ENCODE measurements at regions not wholly inside any gene's neighbourhood (a gene's known extent, or its start where the extent isn't known, plus 50 kb on each side); places are given as distances from the start of the nearest gene placed in this dataset.
"Not testable (repeated sequence)": the region's sequence is repeated elsewhere in the genome, so short reads cannot be mapped to it uniquely, and the experiment has no call there.

DNA sequence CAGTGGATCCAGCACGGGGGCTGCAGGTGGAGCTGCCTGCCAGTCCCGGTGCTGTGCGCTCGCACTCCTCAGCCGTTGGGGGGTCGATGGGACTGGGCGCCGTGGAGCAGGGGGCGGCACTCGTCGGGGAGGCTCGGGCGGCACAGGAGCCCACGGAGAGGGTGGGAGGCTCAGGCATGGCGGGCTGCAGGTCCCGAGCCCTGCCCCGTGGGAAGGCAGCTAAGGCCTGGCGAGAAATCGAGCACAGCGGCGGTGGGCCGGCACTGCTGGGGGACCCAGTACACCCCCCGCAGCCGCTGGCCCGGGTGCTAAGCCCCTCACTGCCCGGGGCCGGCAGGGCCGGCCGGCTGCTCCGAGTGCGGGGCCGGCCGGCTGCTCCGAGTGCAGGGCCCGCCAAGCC, 52.3 kb upstream of the MARK1 start:
- not testable (repeated sequence) for DNase-seq (ENCODE audit: low read depth); H3K4me3 ChIP-seq (ENCODE audit: low read depth, low read length)

DNA sequence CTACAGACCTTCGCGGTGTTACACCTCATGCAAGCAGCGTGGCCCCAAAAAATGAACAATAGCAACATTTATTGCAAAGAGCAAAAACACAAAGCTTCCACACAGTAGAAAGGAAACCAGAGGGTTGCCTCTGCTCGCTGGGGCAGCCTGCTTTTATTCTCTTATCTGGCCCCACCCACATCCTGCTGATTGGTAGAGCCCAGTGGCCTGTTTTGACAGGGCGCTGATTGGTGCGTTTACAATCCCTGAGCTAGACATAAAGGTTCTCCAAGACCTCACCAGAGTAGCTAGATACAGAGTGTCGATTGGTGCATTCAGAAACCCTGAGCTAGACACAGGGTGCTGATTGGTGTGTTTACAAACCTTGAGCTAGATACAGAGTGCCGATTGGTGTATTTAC, 52.8 kb upstream of the MARK1 start:
- not testable (repeated sequence) for DNase-seq (ENCODE audit: low read depth); H3K4me3 ChIP-seq (ENCODE audit: low read depth, low read length)

DNA sequence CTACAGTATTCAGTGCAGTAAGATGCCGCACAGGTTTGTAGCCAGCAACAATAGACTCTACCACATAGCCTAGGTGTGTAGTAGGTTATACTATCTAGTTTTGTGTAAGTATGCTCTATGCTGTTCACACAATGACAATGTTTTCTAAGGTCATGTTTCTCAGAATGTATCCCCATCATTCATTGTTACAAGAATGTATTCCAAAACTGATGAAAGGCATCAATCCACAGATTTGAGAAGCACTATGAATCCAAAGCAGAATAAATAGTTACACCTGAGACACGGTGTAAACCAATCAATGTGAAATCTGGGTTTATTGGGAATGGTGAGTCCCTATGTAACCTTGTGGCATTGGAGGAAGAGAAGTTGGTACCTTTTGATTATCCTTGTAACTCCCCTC, 54.5 kb upstream of the MARK1 start:
- H3K4me3 ChIP-seq (ENCODE audit: low read depth, low read length) = no peak overlapping the region
- TF ChIP-seq, protein P1, sequence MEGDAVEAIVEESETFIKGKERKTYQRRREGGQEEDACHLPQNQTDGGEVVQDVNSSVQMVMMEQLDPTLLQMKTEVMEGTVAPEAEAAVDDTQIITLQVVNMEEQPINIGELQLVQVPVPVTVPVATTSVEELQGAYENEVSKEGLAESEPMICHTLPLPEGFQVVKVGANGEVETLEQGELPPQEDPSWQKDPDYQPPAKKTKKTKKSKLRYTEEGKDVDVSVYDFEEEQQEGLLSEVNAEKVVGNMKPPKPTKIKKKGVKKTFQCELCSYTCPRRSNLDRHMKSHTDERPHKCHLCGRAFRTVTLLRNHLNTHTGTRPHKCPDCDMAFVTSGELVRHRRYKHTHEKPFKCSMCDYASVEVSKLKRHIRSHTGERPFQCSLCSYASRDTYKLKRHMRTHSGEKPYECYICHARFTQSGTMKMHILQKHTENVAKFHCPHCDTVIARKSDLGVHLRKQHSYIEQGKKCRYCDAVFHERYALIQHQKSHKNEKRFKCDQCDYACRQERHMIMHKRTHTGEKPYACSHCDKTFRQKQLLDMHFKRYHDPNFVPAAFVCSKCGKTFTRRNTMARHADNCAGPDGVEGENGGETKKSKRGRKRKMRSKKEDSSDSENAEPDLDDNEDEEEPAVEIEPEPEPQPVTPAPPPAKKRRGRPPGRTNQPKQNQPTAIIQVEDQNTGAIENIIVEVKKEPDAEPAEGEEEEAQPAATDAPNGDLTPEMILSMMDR (IDR thresholded peaks at IDR 0.05; ENCODE audit: insufficient read depth, low read length) = no peak
- no peak for DNase-seq (ENCODE audit: low read depth)

DNA sequence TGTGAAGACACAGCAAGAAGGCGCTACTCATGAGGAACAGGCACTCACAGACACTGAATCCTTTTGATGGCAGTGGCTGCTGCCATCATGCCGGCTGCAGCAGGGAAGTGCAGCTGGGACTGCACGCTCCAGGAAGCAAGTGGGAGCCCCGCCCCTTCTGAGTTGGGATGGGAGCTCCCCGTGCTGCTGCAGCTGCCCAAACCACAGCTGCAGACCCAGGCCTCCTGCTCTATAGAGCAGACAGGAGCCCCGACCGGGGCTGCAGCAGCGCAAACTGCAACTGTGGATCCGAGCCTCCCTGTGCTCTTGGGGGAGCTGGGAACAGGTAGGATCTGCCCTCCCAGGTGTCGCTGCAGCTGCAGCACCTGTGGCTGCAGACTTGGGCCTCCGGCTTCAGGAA, 65.2 kb upstream of the MARK1 start:
- H3K4me3 ChIP-seq (ENCODE audit: low read depth, low read length) = no peak overlapping the region
- no peak for DNase-seq (ENCODE audit: low read depth)
- TF ChIP-seq, protein P1 (IDR thresholded peaks at IDR 0.05; ENCODE audit: insufficient read depth, low read length) = no peak

DNA sequence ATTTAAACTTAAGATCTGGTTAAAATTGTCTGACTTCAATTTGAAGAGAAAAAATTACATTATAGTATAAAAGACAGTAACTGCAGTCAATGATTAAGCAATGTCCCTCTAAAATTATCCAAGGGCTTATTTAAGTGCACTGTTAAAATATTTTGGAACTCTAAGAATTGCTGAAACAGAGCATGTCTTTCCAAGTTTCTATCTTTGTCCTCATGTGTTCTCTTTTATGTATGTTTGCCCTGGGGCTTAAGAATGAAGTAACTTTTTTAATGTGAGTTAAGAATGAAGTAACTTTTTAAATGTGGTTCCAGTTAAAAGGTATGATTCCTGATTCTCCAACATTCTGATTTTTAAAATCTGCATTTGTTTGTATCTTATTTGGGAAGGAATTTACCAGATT, 69.0 kb upstream of the MARK1 start:
- H3K4me3 ChIP-seq (ENCODE audit: low read depth, low read length) = no peak overlapping the region
- TF ChIP-seq, protein P1 (IDR thresholded peaks at IDR 0.05; ENCODE audit: insufficient read depth, low read length) = no peak
- DNase-seq (ENCODE audit: low read depth) = no peak

DNA sequence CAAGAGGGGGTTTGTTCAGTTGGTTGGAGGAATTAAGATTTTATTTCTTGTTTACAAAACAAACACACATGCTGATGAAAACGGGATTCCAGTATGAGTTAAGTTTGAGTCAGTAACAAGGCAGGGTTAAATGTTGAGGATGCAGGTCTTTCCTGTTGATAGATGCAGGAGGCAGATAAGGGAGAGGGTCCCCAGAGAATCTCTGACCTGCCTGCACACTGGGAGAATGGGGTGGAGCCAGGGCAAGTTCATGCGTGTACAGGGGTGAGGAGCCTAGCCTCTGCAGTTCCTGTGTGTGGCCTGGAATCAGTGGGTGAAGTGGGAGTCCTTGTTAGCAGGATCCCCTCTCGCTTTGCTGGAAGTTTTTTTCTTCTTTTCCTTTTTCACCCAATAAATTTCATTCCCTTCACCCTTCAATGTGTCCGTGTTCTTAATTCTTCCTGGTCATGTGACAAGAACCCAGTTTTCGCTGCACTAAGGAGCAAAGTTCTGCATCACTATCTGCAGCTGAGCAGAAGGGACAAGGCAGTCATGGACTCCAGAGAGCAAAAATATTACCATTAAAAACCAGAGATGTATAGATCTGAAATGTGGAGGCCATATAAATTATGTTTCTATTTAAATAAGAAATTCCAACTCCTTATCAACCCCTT, 69.9 kb upstream of the MARK1 start:
- no peak for DNase-seq (ENCODE audit: low read depth)
- TF ChIP-seq, protein P1 (IDR thresholded peaks at IDR 0.05; ENCODE audit: insufficient read depth, low read length) = no peak
- no peak overlapping the region for H3K4me3 ChIP-seq (ENCODE audit: low read depth, low read length)

DNA sequence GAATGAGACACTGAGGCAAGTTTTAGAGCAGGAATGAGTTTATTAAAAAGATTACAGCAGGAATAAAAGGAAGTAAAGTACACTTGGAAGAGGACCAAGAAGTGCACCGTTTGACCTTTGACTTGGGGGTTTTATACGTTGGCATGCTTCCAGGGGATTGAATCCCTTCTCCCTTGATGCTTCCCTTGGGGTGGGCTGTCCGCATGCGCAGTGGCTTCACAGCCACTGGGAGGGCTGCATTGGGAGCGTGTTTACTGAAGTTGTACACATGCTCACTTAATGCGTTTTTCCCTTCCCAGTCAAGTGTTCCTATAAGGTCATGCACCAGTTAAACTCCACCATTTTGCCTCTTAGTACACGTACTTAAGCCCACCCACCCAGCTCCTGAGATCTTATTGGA, 72.4 kb upstream of the MARK1 start:
- TF ChIP-seq, protein P1 (IDR thresholded peaks at IDR 0.05; ENCODE audit: insufficient read depth, low read length) = no peak
- no peak for DNase-seq (ENCODE audit: low read depth)
- H3K4me3 ChIP-seq (ENCODE audit: low read depth, low read length) = no peak overlapping the region

DNA sequence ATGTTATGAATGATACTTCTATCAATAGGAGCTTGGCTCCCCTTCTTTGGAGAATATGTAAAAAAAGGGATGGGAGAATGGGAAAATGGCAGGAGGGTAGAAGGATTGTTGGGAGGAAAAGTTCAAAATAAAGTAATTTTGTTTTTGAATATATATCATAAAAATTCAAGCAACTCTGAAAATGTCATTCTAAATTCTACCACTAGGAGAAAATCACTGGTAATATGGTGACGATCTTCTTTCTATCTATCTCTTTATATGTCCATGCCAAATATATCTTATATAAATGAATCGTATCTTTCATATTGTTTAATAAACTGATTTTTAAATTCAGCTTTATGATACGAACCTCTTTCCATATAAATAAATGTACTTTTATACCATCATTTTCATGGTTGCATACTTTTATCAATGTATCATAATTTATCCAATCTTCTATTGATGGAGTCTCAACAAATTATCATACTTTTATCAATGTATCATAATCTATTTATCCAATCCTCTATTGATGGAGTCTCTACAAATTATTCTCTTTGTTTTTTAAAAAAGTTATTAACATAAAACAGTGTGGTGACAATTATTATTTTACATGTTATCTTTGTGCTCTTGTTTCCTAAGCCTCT, 73.7 kb upstream of the MARK1 start:
- DNase-seq (ENCODE audit: low read depth) = no peak
- H3K4me3 ChIP-seq (ENCODE audit: low read depth, low read length) = no peak overlapping the region
- TF ChIP-seq, protein P1 (IDR thresholded peaks at IDR 0.05; ENCODE audit: insufficient read depth, low read length) = peak; percentile 28
